Activated CD4-positive, alpha-beta T cell treated with anti-CD3 and anti-CD28 coated beads, Interleukin-2, amount 10 ng/mL, durations not matched to agents 7 days and 5 days (primary cell): ENCODE measurements at regions not wholly inside any gene's neighbourhood (a gene's known extent, or its start where the extent isn't known, plus 50 kb on each side); places are given as distances from the start of the nearest gene placed in this dataset.

Experiments
- CTCF ChIA-PET: fragments of 350-600 bp; sonication (Branson Sonifier 250); formaldehyde crosslinking; loops from one replicate; lab custom pipeline; 2021; ENCODE audit warnings: antibody characterized with exemption; lab: Charles Lee
- POLR2A ChIA-PET: fragments of 350-600 bp; sonication (Branson Sonifier 250); formaldehyde crosslinking; loops from one replicate; lab custom pipeline; 2021; ENCODE audit warnings: antibody characterized with exemption; lab: Charles Lee
- DNase-seq: peaks from one replicate; pipeline ENCODE4 v3.0.0-alpha.2; 2020
- H3K27ac Mint-ChIP-seq: one replicate; pipeline ENCODE4 v1.8.0; 2021; ENCODE audit warnings: mild to moderate bottlenecking, moderate library complexity, mixed read lengths
- H3K27me3 Mint-ChIP-seq: one replicate; pipeline ENCODE4 v1.8.0; 2021; ENCODE audit warnings: mixed read lengths
- H3K36me3 Mint-ChIP-seq: one replicate; pipeline ENCODE4 v1.8.0; 2021; ENCODE audit warnings: low read depth, mixed read lengths
- H3K4me1 Mint-ChIP-seq: one replicate; pipeline ENCODE4 v1.8.0; 2021; ENCODE audit warnings: mixed read lengths
- H3K4me3 Mint-ChIP-seq: one replicate; pipeline ENCODE4 v1.8.0; 2021; ENCODE audit warnings: mild to moderate bottlenecking, moderate library complexity, mixed read lengths
- H3K9me3 Mint-ChIP-seq: one replicate; pipeline ENCODE4 v1.8.0; 2021; ENCODE audit warnings: mixed read lengths

DNA sequence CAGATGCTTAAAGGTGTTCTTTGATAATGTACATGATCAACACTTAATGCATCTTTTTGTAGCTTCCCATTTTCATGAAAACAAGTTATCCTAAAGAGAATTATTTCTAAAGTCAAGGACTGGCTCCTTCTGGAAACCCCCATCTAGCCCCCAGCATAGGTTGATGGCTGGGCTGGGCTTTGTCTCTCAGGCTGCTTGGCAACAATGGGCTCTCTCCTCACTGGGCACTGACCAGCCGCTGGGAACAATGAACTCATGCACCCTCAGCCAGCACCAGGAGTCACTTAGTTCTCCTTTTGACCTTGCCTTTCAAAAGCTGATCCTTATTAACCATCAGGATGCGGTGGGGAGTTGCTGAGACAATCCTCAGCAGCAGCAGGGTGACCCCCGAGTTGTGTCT, 293.0 kb upstream of the PLXNA2 start:
- Mint-ChIP-seq H3K27me3 (no peaks in the 10 kb centered on the region), H3K27ac (no peak overlapping the region), H3K36me3 (no peaks in the 10 kb centered on the region), H3K4me3 (no peak overlapping the region), H3K9me3 (no peaks in the 10 kb centered on the region), H3K4me1 (no peaks in the 10 kb centered on the region)
- DNase-seq, result no peak
- CTCF ChIA-PET, result no interaction called here
- POLR2A ChIA-PET, result no interaction called here

DNA sequence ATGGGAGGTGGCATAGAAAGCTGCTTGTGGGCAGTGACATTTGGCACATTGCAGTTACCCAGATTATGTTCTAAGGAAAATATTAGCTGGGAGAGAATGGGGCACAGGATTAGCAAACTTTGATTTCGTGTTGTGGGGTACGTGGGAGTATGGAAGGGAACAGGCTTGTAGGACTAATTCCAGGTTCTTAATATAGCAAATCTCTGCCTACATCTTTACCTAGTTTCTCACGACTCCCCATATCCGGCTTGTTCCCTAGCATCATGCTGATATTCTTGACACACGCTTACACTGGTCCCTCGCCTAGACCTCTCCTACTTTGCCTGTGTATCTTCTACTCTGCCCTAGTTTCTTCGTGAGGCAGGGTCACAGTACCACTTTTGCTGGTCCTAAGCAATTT, 293.9 kb upstream of the PLXNA2 start:
- H3K9me3 Mint-ChIP-seq, result no peaks in the 10 kb centered on the region
- DNase-seq, result no peak
- ChIA-PET CTCF (no interaction called here), POLR2A (no interaction called here)
- no peak overlapping the region for H3K27ac Mint-ChIP-seq
- H3K4me3 Mint-ChIP-seq, result no peak overlapping the region
- H3K27me3 Mint-ChIP-seq, result no peaks in the 10 kb centered on the region
- no peaks in the 10 kb centered on the region for H3K36me3 Mint-ChIP-seq
- H3K4me1 Mint-ChIP-seq, result no peaks in the 10 kb centered on the region

DNA sequence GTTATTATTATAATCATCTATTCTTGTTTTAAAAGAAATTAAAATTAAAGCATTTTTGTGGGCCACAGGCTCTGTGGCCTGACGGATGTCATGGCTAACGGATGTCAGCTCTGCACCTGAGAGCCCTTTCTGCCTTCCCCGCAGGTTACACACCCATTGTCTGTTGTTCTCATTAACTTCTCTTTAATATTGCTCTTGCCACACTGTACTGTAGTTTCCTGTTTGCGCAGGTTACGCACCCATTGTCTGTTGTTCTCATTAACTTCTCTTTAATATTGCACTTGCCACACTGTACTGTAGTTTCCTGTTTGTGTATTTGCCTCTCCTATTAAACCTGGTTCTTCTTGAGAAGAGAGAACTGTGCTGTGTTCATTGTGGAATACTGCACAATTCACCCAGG, 294.4 kb upstream of the PLXNA2 start:
- DNase-seq, result no peak
- Mint-ChIP-seq H3K9me3 (no peaks in the 10 kb centered on the region), H3K4me1 (no peaks in the 10 kb centered on the region), H3K36me3 (no peaks in the 10 kb centered on the region), H3K4me3 (no peak overlapping the region), H3K27me3 (no peaks in the 10 kb centered on the region), H3K27ac (no peak overlapping the region)
- POLR2A ChIA-PET, result no interaction called here
- CTCF ChIA-PET, result no interaction called here

DNA sequence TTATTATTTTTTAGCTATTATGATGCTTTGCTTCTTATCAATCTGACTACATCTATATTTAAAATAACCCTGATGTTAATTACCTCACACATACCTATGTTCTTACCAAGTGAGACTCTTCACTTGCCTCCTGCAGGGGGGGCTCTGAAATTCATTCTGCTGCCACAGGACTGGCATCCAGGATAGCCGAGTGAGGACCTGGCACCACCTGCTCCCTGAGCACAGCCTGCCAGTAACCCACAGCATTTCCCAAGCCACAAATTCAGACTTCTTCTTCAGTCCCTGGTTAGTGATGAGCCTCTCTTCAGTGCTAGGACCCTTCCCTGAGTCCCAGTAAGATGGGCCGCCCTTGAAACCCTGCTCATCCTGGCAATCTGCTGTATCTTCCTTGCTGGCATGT, 296.5 kb upstream of the PLXNA2 start:
- Mint-ChIP-seq H3K4me1 (no peaks in the 10 kb centered on the region), H3K4me3 (no peak overlapping the region), H3K27me3 (no peaks in the 10 kb centered on the region), H3K36me3 (no peaks in the 10 kb centered on the region), H3K27ac (no peak overlapping the region), H3K9me3 (no peaks in the 10 kb centered on the region)
- POLR2A ChIA-PET, result no interaction called here
- CTCF ChIA-PET, result no interaction called here
- no peak for DNase-seq

DNA sequence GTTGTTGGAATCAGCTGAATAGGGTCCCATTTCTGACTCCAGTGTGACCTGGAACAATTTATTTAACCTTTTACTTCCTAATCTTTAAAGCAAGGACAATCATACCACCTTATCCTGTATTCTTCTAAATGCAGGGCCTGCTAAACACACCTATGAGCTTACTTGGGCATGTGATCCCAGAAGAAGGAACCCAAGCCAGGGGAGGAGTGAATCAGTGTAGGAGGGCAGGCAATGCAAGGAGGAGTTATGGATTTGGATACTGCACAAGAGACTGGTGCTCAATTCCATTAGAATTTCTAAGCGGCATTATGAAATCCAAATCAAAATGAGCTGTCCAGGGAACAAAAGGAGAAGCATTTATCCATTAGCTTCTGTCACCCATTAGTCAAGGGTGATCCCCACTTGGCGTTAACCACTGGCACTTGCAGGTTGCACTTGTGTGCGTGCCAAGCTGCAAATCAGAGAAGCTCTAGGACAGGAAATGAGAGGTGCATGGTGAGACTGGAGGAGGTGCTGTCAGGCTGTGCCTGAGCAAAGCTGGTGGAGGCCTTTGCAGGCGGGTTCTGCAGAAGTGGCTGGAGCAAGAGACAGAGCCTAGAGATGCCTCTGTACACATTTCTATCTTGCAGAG, 297.2 kb upstream of the PLXNA2 start:
- no peak for DNase-seq
- Mint-ChIP-seq H3K9me3 (no peaks in the 10 kb centered on the region), H3K27me3 (no peaks in the 10 kb centered on the region), H3K4me3 (no peak overlapping the region), H3K27ac (no peak overlapping the region), H3K36me3 (no peaks in the 10 kb centered on the region), H3K4me1 (no peaks in the 10 kb centered on the region)
- CTCF ChIA-PET, result no interaction called here
- POLR2A ChIA-PET, result no interaction called here

DNA sequence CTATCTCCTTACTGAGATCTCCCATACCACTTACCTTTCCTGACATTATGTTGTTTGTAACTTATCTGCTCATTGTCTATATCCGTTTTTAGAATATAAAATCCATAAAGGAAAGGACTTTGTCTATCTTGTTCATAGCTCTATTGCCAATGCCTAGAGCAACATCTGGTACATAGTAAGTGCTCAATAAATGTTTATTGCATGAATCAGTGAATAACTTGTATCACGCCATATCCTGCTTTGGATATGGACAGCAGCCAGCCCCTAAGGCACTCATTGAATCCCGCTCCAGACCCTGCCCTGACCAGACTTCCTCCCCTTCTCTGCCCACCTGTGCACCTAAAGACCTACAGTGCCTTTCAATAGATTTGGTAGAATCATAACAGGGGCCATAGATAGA, 298.1 kb upstream of the PLXNA2 start:
- POLR2A ChIA-PET, result no interaction called here
- Mint-ChIP-seq H3K36me3 (no peaks in the 10 kb centered on the region), H3K9me3 (no peaks in the 10 kb centered on the region), H3K27me3 (no peaks in the 10 kb centered on the region), H3K27ac (no peak overlapping the region), H3K4me1 (no peaks in the 10 kb centered on the region), H3K4me3 (no peak overlapping the region)
- CTCF ChIA-PET, result no interaction called here
- DNase-seq, result no peak

DNA sequence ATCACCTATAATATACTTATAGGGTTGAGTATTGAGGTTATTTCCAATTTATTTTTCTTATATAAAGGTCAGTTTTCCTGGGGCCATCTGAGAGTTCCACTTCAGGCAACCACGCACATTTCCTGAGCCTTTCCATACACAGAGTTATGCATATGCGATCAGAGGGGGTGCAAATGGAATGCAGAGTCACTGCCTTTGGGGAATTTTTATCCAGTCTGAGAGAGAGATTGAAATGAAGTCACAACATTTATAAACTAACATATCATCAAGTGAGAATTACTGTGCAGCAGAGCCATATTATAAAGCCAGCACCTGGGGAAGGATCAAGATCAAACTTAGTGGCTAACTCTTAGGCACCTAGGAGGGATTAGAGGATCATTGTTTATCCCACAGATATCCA, 299.9 kb upstream of the PLXNA2 start:
- Mint-ChIP-seq H3K9me3 (no peaks in the 10 kb centered on the region), H3K4me3 (no peak overlapping the region), H3K36me3 (no peaks in the 10 kb centered on the region), H3K27me3 (no peaks in the 10 kb centered on the region), H3K4me1 (no peaks in the 10 kb centered on the region), H3K27ac (no peak overlapping the region)
- no peak for DNase-seq
- CTCF ChIA-PET, result no interaction called here
- POLR2A ChIA-PET, result no interaction called here

DNA sequence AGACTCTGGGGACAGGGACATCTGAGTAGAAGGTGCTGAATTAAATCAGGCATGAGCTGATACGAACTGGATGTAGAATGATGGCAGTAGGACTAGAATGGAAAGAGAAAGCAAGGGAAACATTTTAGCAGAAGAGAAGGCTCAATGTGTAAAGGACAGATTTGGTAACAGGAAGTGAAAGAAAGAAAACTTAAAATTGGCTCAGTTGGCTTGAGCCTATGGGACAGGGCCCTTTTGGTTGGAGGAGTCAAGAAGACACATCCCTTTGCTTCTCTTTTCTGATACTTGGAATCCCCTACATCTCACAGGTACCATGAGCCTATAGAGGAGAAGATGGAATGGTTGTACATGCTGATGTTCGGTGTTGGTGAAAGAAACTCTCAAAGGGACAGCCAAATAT, 300.6 kb upstream of the PLXNA2 start:
- POLR2A ChIA-PET, result no interaction called here
- H3K9me3 Mint-ChIP-seq, result no peaks in the 10 kb centered on the region
- CTCF ChIA-PET, result no interaction called here
- no peak overlapping the region for H3K27ac Mint-ChIP-seq
- no peaks in the 10 kb centered on the region for H3K36me3 Mint-ChIP-seq
- no peak for DNase-seq
- no peaks in the 10 kb centered on the region for H3K4me1 Mint-ChIP-seq
- no peaks in the 10 kb centered on the region for H3K27me3 Mint-ChIP-seq
- H3K4me3 Mint-ChIP-seq, result no peak overlapping the region

DNA sequence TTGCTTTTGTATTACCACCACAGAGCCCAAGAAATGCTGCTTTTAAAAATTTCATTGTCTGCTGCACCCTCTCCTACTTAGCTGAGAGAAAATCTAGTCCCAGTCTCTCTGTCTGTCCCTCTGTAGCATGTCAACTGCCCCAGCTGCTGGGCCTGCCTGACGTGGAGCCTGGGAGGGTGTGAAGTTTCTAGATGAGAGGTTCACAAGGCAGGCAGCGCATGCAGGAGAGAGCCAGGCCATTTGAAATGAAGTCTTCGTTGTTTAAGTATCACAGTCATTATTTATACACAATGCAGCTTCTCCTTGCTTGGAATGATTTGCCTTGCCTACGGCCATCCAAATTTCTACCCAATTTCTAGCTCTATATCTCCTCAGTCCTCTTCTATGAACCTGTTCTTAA, 306.8 kb upstream of the PLXNA2 start:
- ChIA-PET POLR2A (no interaction called here), CTCF (no interaction called here)
- no peaks in the 10 kb centered on the region for H3K36me3 Mint-ChIP-seq
- no peak overlapping the region for H3K27ac Mint-ChIP-seq
- no peaks in the 10 kb centered on the region for H3K9me3 Mint-ChIP-seq
- no peaks in the 10 kb centered on the region for H3K4me1 Mint-ChIP-seq
- no peaks in the 10 kb centered on the region for H3K27me3 Mint-ChIP-seq
- no peak for DNase-seq
- H3K4me3 Mint-ChIP-seq, result no peak overlapping the region

DNA sequence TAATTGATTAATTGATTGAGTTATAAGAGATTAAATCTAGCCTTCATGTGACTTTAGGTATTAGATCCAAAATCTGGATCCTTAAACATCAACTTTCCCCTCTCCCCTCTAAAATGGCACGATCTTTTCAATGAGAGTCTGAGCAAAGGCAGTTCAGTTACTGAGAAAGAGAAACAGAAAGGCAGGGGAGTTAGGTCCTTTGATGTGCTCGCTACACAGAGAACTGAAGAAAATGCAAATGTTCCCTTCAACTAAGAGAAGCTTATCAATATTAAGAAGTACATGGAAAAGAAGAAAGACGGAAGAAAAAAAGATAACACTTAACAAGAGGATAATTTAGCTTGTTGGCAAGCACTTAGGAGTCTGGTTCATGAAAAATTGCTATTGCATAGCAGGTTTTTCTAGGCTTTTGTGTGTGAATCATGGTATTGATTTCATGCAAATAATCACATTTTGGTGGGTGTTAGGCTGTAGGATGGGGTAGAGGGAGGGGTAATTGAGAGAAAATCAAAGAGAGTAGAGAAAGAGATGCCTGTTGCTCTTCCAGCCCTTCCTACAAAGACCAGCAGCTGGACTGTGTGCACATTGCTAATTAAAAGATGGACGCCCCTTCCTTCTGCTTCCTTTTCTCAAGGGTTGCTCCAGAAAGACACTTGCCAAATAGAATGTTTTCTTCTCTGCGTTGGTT, 307.6 kb upstream of the PLXNA2 start:
- CTCF ChIA-PET, result no interaction called here
- Mint-ChIP-seq H3K27ac (no peak overlapping the region), H3K4me3 (no peak overlapping the region), H3K36me3 (no peaks in the 10 kb centered on the region), H3K27me3 (no peaks in the 10 kb centered on the region), H3K9me3 (no peaks in the 10 kb centered on the region), H3K4me1 (no peaks in the 10 kb centered on the region)
- POLR2A ChIA-PET, result no interaction called here
- DNase-seq, result no peak

DNA sequence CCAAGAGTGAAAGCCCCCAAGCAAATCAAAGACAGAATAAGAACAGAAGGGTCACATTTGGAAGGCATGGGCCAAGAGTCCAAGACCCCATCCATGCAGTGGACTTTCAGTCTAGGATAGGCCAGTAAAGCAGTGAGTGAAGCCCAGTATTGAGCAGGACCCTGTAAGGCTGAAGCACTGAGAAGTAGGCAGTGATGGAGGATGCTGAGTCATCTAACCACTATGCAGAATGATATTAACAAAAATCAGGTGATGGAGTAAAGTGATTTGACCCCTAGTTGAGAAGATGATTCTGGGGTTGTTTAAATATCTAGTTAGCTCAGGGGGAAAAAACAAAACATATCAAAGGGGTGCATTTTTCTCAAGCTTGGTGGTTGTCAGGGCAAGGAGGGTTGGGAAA, 308.7 kb upstream of the PLXNA2 start:
- POLR2A ChIA-PET, result no interaction called here
- no peak for DNase-seq
- Mint-ChIP-seq H3K4me3 (no peak overlapping the region), H3K27ac (no peak overlapping the region), H3K36me3 (no peaks in the 10 kb centered on the region), H3K27me3 (no peaks in the 10 kb centered on the region), H3K4me1 (no peaks in the 10 kb centered on the region), H3K9me3 (no peaks in the 10 kb centered on the region)
- CTCF ChIA-PET, result no interaction called here

DNA sequence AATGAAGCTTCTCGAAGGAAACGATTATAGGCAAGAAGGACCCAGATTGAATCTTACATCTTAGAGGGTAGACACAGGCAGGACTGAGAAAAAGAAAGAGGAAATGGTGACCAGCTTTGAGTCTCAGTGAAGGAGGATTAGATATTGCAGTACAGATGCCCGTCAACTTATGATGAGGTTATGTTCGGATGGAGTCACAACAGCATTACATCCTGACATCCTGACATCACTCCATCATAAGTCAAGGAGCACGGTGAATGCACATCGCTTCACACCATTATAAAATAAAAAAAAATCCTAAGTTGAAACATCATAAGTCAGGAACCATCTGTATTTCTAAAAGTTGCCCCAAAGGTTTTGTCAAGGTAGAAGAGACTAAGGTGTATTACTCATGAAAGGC, 312.3 kb upstream of the PLXNA2 start:
- DNase-seq, result no peak
- no peak overlapping the region for H3K27ac Mint-ChIP-seq
- no peaks in the 10 kb centered on the region for H3K27me3 Mint-ChIP-seq
- ChIA-PET POLR2A (no interaction called here), CTCF (no interaction called here)
- H3K36me3 Mint-ChIP-seq, result no peaks in the 10 kb centered on the region
- H3K9me3 Mint-ChIP-seq, result no peaks in the 10 kb centered on the region
- no peaks in the 10 kb centered on the region for H3K4me1 Mint-ChIP-seq
- no peak overlapping the region for H3K4me3 Mint-ChIP-seq

DNA sequence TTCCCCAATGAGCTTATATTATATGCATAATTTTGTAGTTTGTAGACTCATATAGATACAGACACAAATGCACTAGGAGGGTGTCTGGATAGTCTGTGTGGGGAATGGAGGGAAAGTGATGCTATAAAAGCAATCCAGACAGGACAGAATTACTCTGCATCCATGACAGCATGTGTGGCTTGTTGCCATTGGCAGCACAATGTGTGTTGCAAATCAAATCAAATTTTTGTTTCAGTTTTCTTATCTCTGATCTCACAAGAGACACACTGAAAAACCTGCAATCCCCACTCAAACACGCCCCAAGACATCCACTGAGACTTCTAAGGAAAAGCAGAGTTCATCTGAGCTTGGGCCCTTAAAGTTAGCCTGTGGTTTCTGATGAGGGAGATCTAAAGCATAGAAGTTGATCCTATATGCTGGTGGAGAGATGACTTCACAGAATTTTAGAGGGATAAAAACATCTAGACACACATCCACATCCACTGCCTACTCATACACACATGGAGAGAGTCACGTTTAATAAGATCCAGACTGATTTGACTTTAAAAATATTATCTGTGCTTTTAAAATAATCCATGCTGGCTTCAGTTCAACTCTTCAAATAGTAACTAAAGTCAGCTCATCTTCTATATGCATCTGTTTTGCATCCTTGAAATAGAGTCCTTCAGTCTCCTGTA, 313.0 kb upstream of the PLXNA2 start:
- Mint-ChIP-seq H3K36me3 (no peaks in the 10 kb centered on the region), H3K27ac (no peak overlapping the region), H3K27me3 (no peaks in the 10 kb centered on the region), H3K4me3 (no peak overlapping the region), H3K4me1 (no peaks in the 10 kb centered on the region), H3K9me3 (no peaks in the 10 kb centered on the region)
- ChIA-PET POLR2A (interaction anchor here (0.6 kb wide), 1 partner anchor 60 kb away, joined by 3 read pairs; no protein-coding TSS in a partner anchor), CTCF (no interaction called here)
- no peak for DNase-seq

DNA sequence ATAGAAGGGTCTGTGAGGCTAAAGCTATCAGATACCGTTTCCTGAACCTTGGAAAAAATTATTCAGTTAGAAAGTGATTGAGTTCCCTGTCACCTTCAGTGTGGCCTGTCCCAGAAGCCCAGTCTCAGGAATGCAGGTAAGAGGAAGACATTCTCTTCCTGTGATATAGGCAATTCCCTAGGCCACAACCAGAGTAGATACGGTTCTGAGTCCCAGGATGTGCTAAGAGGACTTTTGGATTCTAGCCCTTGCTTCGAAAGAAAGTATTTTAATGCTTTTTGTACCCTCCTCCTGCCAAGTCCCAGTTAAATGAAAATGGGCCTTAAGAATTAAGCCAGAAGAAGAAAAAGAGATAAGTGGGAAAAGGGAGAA, 313.5 kb upstream of the PLXNA2 start:
- Mint-ChIP-seq H3K36me3 (no peaks in the 10 kb centered on the region), H3K9me3 (no peaks in the 10 kb centered on the region), H3K27me3 (no peaks in the 10 kb centered on the region), H3K27ac (no peak overlapping the region), H3K4me1 (no peaks in the 10 kb centered on the region), H3K4me3 (no peak overlapping the region)
- CTCF ChIA-PET, result no interaction called here
- POLR2A ChIA-PET, result no interaction called here
- no peak for DNase-seq
